HAP-1 (cell line): ENCODE measurements at regions not wholly inside any gene's neighbourhood (a gene's known extent, or its start where the extent isn't known, plus 50 kb on each side); places are given as distances from the start of the nearest gene placed in this dataset.

Experiments used
- DNase-seq, 2 experiments: peaks; one replicate each; pipeline ENCODE4 v3.0.0-alpha.2; 2016 to 2020; ENCODE audit warnings: low spot score in 2 of 2
- H3K27me3 ChIP-seq: fragments of 250-450 bp; sonication (Bioruptor Pico); 2 replicates; pipeline ENCODE4 v1.5.1; 2020; ENCODE audit warnings: low read depth, mild to moderate bottlenecking, moderate library complexity
- H3K36me3 ChIP-seq: fragments of 250-450 bp; sonication (Bioruptor Pico); replicated peaks from 2 replicates; pipeline ENCODE4 v1.5.1; 2020; ENCODE audit warnings: mild to moderate bottlenecking
- H3K4me1 ChIP-seq: fragments of 250-450 bp; sonication (Bioruptor Pico); 2 replicates; pipeline ENCODE4 v1.5.1; 2020; ENCODE audit warnings: mild to moderate bottlenecking
- H3K4me3 ChIP-seq: fragments of 250-450 bp; sonication (Bioruptor Pico); 2 replicates; pipeline ENCODE4 v1.5.1; 2020; ENCODE audit warnings: mild to moderate bottlenecking, moderate library complexity
- H3K9me3 ChIP-seq: fragments of 250-450 bp; sonication (Bioruptor Pico); 2 replicates; pipeline ENCODE4 v1.5.1; 2020; ENCODE audit warnings: mild to moderate bottlenecking, moderate library complexity
- in situ Hi-C: fragments of 300-500 bp; cut with MboI; formaldehyde crosslinking; loops from 3 replicates; pipeline ENCODE4 v1.14.3; 2020; ENCODE audit warnings: low sequenced_read_pairs, inconsistent platforms, mixed read lengths

GRCh38 chr3:88574146-88574545 lies 424.4 kb downstream of the C3orf38 start:
- Histone ChIP-seq H3K9me3 (peaks cover 5% of the 10 kb centered on the region; the same call in 1 of the 2 replicates), H3K27me3 (no peaks in the 10 kb centered on the region), H3K4me3 (no peak overlapping the region), H3K4me1 (no peaks in the 10 kb centered on the region), H3K36me3 (no peaks in the 10 kb centered on the region)
- in situ Hi-C loops, result no loop called here
- DNase-seq, result no peak

- no peak for DNase-seq
- no peaks in the 10 kb centered on the region for H3K9me3 ChIP-seq
- in situ Hi-C loops, result no loop called here
- H3K4me1 ChIP-seq, result peaks cover 8% of the 10 kb centered on the region; the same call in 1 of the 2 replicates
- H3K36me3 ChIP-seq, result no peaks in the 10 kb centered on the region
- H3K4me3 ChIP-seq, result no peak overlapping the region
- H3K27me3 ChIP-seq, result no peaks in the 10 kb centered on the region
Measured at GRCh38 chr3:88584451-88584850, 434.7 kb downstream of the C3orf38 start.

GRCh38 chr3:88586121-88586640 lies 436.4 kb downstream of the C3orf38 start:
- no peaks in the 10 kb centered on the region for H3K36me3 ChIP-seq
- no peaks in the 10 kb centered on the region for H3K9me3 ChIP-seq
- no peak overlapping the region for H3K4me3 ChIP-seq
- peaks cover 9% of the 10 kb centered on the region for H3K4me1 ChIP-seq
- in situ Hi-C loops, result no loop called here
- no peaks in the 10 kb centered on the region for H3K27me3 ChIP-seq
- DNase-seq, result no peak

GRCh38 chr3:88589138-88589537 lies 439.4 kb downstream of the C3orf38 start:
- no peaks in the 10 kb centered on the region for H3K36me3 ChIP-seq
- no peaks in the 10 kb centered on the region for H3K9me3 ChIP-seq
- H3K4me1 ChIP-seq, result peaks cover 11% of the 10 kb centered on the region
- no peaks in the 10 kb centered on the region for H3K27me3 ChIP-seq
- in situ Hi-C loops, result no loop called here
- no peak overlapping the region for H3K4me3 ChIP-seq
- peak in 1 of 2 experiments; percentile 15 for DNase-seq

GRCh38 chr3:88595026-88595425 lies 445.3 kb downstream of the C3orf38 start:
- H3K36me3 ChIP-seq, result no peaks in the 10 kb centered on the region
- H3K9me3 ChIP-seq, result no peaks in the 10 kb centered on the region
- peaks cover 3% of the 10 kb centered on the region for H3K4me1 ChIP-seq
- in situ Hi-C loops, result no loop called here
- DNase-seq, result peak in 1 of 2 experiments; percentile 8
- H3K4me3 ChIP-seq, result no peak overlapping the region
- H3K27me3 ChIP-seq, result no peaks in the 10 kb centered on the region

GRCh38 chr3:88596451-88596850 lies 446.7 kb downstream of the C3orf38 start:
- Histone ChIP-seq H3K27me3 (no peaks in the 10 kb centered on the region), H3K4me1 (peaks cover 3% of the 10 kb centered on the region), H3K36me3 (no peaks in the 10 kb centered on the region), H3K4me3 (no peak overlapping the region), H3K9me3 (no peaks in the 10 kb centered on the region)
- no peak for DNase-seq
- in situ Hi-C loops, result no loop called here

- in situ Hi-C loops, result no loop called here
- no peaks in the 10 kb centered on the region for H3K9me3 ChIP-seq
- H3K4me3 ChIP-seq, result no peak overlapping the region
- no peak for DNase-seq
- no peaks in the 10 kb centered on the region for H3K4me1 ChIP-seq
- H3K27me3 ChIP-seq, result no peaks in the 10 kb centered on the region
- no peaks in the 10 kb centered on the region for H3K36me3 ChIP-seq
Measured at GRCh38 chr3:88610820-88611219, 461.1 kb downstream of the C3orf38 start.

- H3K36me3 ChIP-seq, result no peaks in the 10 kb centered on the region
- H3K4me3 ChIP-seq, result no peak overlapping the region
- no peaks in the 10 kb centered on the region for H3K9me3 ChIP-seq
- in situ Hi-C loops, result no loop called here
- H3K27me3 ChIP-seq, result no peaks in the 10 kb centered on the region
- no peaks in the 10 kb centered on the region for H3K4me1 ChIP-seq
- no peak for DNase-seq
Measured at GRCh38 chr3:88611826-88612326, 462.1 kb downstream of the C3orf38 start.

GRCh38 chr3:88616413-88616812 lies 466.7 kb downstream of the C3orf38 start:
- Histone ChIP-seq H3K27me3 (no peaks in the 10 kb centered on the region), H3K36me3 (no peaks in the 10 kb centered on the region), H3K4me1 (peaks cover 12% of the 10 kb centered on the region), H3K9me3 (no peaks in the 10 kb centered on the region), H3K4me3 (no peak overlapping the region)
- DNase-seq, result no peak
- in situ Hi-C loops, result no loop called here

GRCh38 chr3:88617283-88617682 lies 467.5 kb downstream of the C3orf38 start:
- DNase-seq, result no peak
- Histone ChIP-seq H3K4me3 (no peak overlapping the region), H3K36me3 (no peaks in the 10 kb centered on the region), H3K27me3 (no peaks in the 10 kb centered on the region), H3K4me1 (peaks cover 12% of the 10 kb centered on the region), H3K9me3 (no peaks in the 10 kb centered on the region)
- in situ Hi-C loops, result no loop called here

- Histone ChIP-seq H3K36me3 (no peaks in the 10 kb centered on the region), H3K9me3 (no peaks in the 10 kb centered on the region), H3K4me1 (peaks cover 12% of the 10 kb centered on the region), H3K4me3 (no peak overlapping the region), H3K27me3 (no peaks in the 10 kb centered on the region)
- DNase-seq, result peak in 1 of 2 experiments; percentile 22
- in situ Hi-C loops, result no loop called here
Measured at GRCh38 chr3:88618021-88618645, 468.4 kb downstream of the C3orf38 start.

GRCh38 chr3:88621586-88621985 lies 471.8 kb downstream of the C3orf38 start:
- H3K9me3 ChIP-seq, result no peaks in the 10 kb centered on the region
- no peak for DNase-seq
- no peaks in the 10 kb centered on the region for H3K36me3 ChIP-seq
- in situ Hi-C loops, result no loop called here
- H3K4me1 ChIP-seq, result peaks cover 12% of the 10 kb centered on the region
- no peak overlapping the region for H3K4me3 ChIP-seq
- H3K27me3 ChIP-seq, result no peaks in the 10 kb centered on the region

- in situ Hi-C loops, result no loop called here
Measured at GRCh38 chr3:88623709-88624108, 473.9 kb downstream of the C3orf38 start.

GRCh38 chr3:88626456-88627120 lies 476.8 kb downstream of the C3orf38 start:
- H3K9me3 ChIP-seq, result no peaks in the 10 kb centered on the region
- H3K27me3 ChIP-seq, result no peaks in the 10 kb centered on the region
- no peaks in the 10 kb centered on the region for H3K36me3 ChIP-seq
- in situ Hi-C loops, result no loop called here
- no peak for DNase-seq
- H3K4me3 ChIP-seq, result no peak overlapping the region
- H3K4me1 ChIP-seq, result no peaks in the 10 kb centered on the region

More at GRCh38 chr3:88623709-88624108, 473.9 kb downstream of the C3orf38 start:
- DNase-seq, result no peak
- Histone ChIP-seq H3K4me3 (no peak overlapping the region), H3K9me3 (no peaks in the 10 kb centered on the region), H3K4me1 (no peaks in the 10 kb centered on the region), H3K36me3 (no peaks in the 10 kb centered on the region), H3K27me3 (no peaks in the 10 kb centered on the region)
